Stimulated activated effector memory CD8-positive, alpha-beta T cell treated with anti-CD3 and anti-CD28 coated beads, Interleukin-12 subunit alpha, Interleukin-12 subunit beta, amount 100 ng/mL, for 72 hours (primary cell): ENCODE measurements at regions not wholly inside any gene's neighbourhood (a gene's known extent, or its start where the extent isn't known, plus 50 kb on each side); places are given as distances from the start of the nearest gene placed in this dataset.

Experiments
- ATAC-seq: fragments of 150-1000 bp; cut with Tn5 transposase; 2 replicates; pipeline ENCODE4 v1.10.0; 2021
- DNase-seq, 2 donors: peaks; one replicate each; pipeline ENCODE4 v3.0.0; 2021 to 2022; ENCODE audit warnings: low spot score in 2 of 2
- H3K27ac Mint-ChIP-seq: one replicate; pipeline ENCODE4 v1.8.0; 2022; ENCODE audit warnings: mild to moderate bottlenecking, mixed read lengths
- H3K36me3 Mint-ChIP-seq: one replicate; pipeline ENCODE4 v1.8.0; 2022; ENCODE audit warnings: mild to moderate bottlenecking, mixed read lengths
- H3K4me1 Mint-ChIP-seq: one replicate; pipeline ENCODE4 v1.8.0; 2022; ENCODE audit warnings: mixed read lengths
- H3K4me3 Mint-ChIP-seq: one replicate; pipeline ENCODE4 v1.8.0; 2022; ENCODE audit warnings: mild to moderate bottlenecking, mixed read lengths
- H3K9me3 Mint-ChIP-seq: one replicate; pipeline ENCODE4 v1.8.0; 2022; ENCODE audit warnings: mixed read lengths

GRCh38 chr6:14983599-14984518, 262.0 kb upstream of the JARID2 start:
- DNase-seq: no peak

DNA sequence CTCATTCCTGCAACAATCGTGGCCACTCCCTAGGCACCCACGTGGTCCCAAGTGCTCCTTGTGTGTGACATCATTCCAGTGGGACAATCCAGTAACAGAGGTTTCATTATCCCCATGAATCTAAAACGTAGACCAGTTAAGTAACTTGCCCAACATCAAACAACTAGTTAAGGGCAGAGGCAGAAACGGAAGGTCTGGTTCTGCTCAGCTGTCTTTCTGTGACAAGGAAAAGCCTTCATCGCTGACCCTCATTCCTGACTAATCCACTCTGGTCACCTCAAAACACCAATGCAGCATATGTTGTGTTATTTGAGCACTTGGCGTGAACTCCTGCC, 261.4 kb upstream of the JARID2 start:
- H3K4me3 Mint-ChIP-seq: no peak overlapping the region
- H3K9me3 Mint-ChIP-seq: no peaks in the 10 kb centered on the region
- no peaks in the 10 kb centered on the region for H3K36me3 Mint-ChIP-seq
- no peak overlapping the region for H3K27ac Mint-ChIP-seq
- H3K4me1 Mint-ChIP-seq: no peaks in the 10 kb centered on the region
- ATAC-seq (no peak), DNase-seq (no peak)

More at GRCh38 chr6:14983599-14984518, 262.0 kb upstream of the JARID2 start:
- no peak overlapping the region for H3K4me3 Mint-ChIP-seq
- H3K9me3 Mint-ChIP-seq: no peaks in the 10 kb centered on the region
- H3K36me3 Mint-ChIP-seq: no peaks in the 10 kb centered on the region
- H3K27ac Mint-ChIP-seq: no peak overlapping the region
- no peaks in the 10 kb centered on the region for H3K4me1 Mint-ChIP-seq
- ATAC-seq: no peak

DNA sequence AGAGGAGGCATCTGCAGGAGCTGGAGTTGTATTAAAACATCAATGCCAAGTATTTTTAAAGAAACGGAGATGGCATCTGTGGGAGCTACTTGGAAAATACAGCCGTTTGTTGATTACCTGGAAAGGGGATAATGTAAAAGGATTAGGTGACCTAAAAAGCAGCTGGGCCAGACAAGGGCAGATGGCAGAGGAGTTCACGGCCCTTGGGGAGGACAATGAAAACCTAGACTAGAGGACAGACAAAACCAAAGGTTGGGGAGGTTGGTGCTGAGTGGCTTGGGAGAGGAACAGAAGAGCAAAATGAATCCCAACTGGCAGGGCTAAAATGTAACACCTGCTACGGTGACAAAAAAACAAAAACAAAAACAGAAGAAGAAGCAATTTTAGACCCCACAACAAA, 260.5 kb upstream of the JARID2 start:
- Mint-ChIP-seq H3K27ac (no peak overlapping the region), H3K4me3 (no peak overlapping the region), H3K4me1 (no peaks in the 10 kb centered on the region), H3K9me3 (no peaks in the 10 kb centered on the region), H3K36me3 (no peaks in the 10 kb centered on the region)
- DNase-seq (no peak), ATAC-seq (no peak)

GRCh38 chr6:14986370-14986769, 259.5 kb upstream of the JARID2 start:
- H3K4me1 Mint-ChIP-seq: no peaks in the 10 kb centered on the region
- DNase-seq (no peak), ATAC-seq (no peak)
- H3K9me3 Mint-ChIP-seq: no peaks in the 10 kb centered on the region
- H3K4me3 Mint-ChIP-seq: no peak overlapping the region
- no peak overlapping the region for H3K27ac Mint-ChIP-seq
- no peaks in the 10 kb centered on the region for H3K36me3 Mint-ChIP-seq

DNA sequence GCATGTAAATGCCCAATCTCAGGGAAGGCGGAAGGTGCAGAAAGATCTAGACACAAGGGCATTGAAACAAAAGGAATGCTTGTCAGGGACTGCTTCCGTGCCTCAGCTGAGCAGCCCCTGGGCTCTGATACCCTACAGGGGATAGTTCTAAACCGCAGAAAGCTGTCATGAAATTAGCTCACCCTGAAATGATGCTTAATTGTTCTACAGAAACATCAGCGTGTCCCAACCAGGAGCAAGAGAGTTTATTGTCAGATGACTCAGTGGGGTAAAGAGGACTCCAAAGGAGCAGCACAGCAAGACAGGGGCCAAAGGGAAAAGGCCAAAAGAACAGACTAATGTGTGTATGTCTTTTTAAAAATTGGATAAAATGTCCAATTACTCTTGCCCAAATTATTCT, 258.4 kb upstream of the JARID2 start:
- ATAC-seq (no peak), DNase-seq (no peak)
- Mint-ChIP-seq H3K9me3 (no peaks in the 10 kb centered on the region), H3K4me3 (no peak overlapping the region), H3K27ac (no peak overlapping the region), H3K36me3 (no peaks in the 10 kb centered on the region), H3K4me1 (no peaks in the 10 kb centered on the region)

- H3K9me3 Mint-ChIP-seq: no peaks in the 10 kb centered on the region
- no peak overlapping the region for H3K4me3 Mint-ChIP-seq
- ATAC-seq (no peak), DNase-seq (no peak)
- H3K27ac Mint-ChIP-seq: no peak overlapping the region
- H3K36me3 Mint-ChIP-seq: no peaks in the 10 kb centered on the region
- no peaks in the 10 kb centered on the region for H3K4me1 Mint-ChIP-seq
Measured at GRCh38 chr6:14992382-14992781, 253.5 kb upstream of the JARID2 start.

DNA sequence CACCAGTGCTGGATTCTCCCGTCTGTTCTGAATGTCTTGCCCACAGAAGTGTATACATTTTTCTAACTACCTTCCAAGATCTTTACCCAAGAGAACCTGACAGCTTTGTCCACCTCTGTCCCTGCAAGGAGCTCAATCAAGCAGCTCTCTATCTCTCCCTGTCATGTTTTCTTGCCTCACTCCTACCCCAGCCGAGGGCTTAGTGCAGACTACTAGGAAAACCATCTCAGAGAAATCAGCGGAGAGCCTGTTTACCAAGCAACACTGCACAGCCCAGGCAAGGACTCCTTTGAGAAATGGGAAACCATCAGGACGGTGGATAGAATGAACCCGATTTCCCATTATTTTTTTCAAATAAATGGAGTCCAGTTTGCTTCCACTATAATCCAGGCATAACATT, 250.7 kb upstream of the JARID2 start:
- Mint-ChIP-seq H3K9me3 (no peaks in the 10 kb centered on the region), H3K4me3 (no peak overlapping the region), H3K4me1 (no peaks in the 10 kb centered on the region), H3K36me3 (no peaks in the 10 kb centered on the region), H3K27ac (no peak overlapping the region)
- ATAC-seq (no peak), DNase-seq (no peak)

DNA sequence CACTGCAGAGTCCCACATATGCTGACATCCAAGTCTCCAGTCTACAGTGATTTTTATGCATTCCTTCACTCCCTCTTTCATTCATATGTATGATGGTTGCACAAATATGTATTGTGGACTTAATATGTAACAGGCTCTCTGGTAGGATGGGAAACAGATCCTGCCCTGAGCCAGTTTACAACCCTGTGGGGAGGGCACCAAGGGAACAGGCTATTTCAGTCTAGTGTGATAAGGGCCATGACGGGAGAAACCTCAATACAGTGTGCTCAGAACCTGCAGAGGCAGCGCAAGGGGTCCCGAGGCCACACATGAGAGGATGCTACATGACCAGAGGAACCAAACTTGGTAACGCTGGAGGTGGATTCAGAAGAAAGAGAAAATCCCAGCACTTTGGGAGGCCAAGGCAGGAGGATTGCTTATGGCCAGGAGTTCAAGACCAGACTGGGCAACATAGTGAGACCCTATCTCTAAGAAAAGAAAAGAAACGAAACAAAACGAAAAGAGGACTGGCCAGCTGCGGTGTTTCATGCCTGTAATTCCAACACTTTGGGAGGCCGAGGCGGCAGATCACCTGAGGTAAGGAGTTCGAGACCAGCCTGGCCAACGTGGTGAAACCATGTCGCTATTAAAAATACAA, 249.8 kb upstream of the JARID2 start:
- Mint-ChIP-seq H3K27ac (no peak overlapping the region), H3K36me3 (no peaks in the 10 kb centered on the region), H3K9me3 (no peaks in the 10 kb centered on the region), H3K4me3 (no peak overlapping the region), H3K4me1 (no peaks in the 10 kb centered on the region)
- DNase-seq: no peak
- ATAC-seq: no peak

- Mint-ChIP-seq H3K27ac (no peak overlapping the region), H3K4me1 (no peaks in the 10 kb centered on the region), H3K36me3 (no peaks in the 10 kb centered on the region), H3K9me3 (no peaks in the 10 kb centered on the region), H3K4me3 (no peak overlapping the region)
- ATAC-seq (no peak), DNase-seq (no peak)
Measured at GRCh38 chr6:14996892-14997291, 249.0 kb upstream of the JARID2 start.

DNA sequence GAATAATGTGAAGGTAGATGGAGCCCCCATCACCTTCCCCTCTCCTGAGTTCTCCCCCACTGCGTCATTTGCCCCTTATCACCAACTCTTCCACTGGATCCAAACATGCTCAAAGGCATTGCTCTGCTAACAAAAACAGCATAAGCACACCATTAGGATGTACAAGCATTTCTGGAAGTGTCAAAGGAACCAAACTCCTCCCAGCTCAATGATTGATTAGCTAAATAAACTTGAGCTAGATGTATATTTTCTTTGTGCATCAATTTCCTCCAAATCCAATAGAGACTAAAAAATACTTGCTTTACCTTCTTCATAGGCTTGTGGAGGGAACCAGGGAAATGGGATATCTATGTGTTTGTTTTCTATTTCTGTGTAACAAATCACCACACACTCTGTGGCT, 248.4 kb upstream of the JARID2 start:
- no peaks in the 10 kb centered on the region for H3K36me3 Mint-ChIP-seq
- DNase-seq (no peak), ATAC-seq (no peak)
- no peaks in the 10 kb centered on the region for H3K4me1 Mint-ChIP-seq
- no peak overlapping the region for H3K4me3 Mint-ChIP-seq
- no peaks in the 10 kb centered on the region for H3K9me3 Mint-ChIP-seq
- no peak overlapping the region for H3K27ac Mint-ChIP-seq

DNA sequence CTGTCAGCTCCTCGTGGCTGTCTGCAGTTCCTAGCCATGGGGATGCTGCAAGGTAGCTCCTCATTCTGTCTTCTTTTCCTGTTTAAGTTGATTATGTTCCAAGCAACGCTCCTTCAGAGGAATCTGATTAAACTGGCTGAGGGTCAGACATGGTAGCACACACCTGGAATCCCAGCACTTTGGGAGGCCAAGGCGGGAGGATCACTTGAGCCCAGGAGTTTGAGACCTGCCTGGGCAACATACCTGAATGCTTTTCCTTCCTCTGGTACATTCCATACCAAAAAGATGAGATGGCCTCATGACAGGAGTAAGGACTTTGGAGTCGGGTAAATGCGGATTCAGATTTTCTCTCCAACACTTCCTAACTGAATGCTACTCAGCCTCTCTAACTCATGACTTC, 246.8 kb upstream of the JARID2 start:
- no peaks in the 10 kb centered on the region for H3K4me1 Mint-ChIP-seq
- H3K27ac Mint-ChIP-seq: peak overlapping the region; percentile 3
- DNase-seq: no peak
- ATAC-seq: no peak
- H3K4me3 Mint-ChIP-seq: no peak overlapping the region
- H3K36me3 Mint-ChIP-seq: no peaks in the 10 kb centered on the region
- H3K9me3 Mint-ChIP-seq: no peaks in the 10 kb centered on the region

DNA sequence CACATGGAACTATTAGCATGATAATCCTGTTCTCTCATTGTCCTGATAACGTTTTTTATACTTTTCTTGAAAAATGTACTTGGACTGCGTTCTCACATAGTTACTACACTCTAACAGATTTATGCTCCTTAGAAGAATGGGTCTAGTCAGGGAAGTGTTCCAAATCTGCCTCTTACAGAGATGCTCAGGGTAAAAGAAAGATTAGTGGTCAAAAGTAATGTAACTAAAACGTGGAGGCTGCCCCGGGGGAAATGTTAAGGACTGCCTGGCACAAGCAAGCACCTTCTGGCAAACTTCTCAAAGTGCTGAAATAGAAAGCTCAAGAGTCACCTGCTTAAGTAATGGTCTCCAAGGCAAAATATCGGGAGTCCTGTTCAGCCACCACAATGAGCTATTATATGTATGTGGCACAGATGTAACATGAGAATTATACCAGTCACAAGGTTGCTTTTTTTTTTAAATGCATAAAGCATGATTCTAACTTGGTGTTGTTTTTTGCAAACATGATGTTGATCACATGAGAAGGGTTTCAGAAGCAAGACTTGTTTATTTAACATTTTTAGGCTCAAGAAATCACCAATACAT, 244.5 kb upstream of the JARID2 start:
- H3K9me3 Mint-ChIP-seq: no peaks in the 10 kb centered on the region
- H3K36me3 Mint-ChIP-seq: peaks cover 11% of the 10 kb centered on the region
- DNase-seq (no peak), ATAC-seq (no peak)
- no peaks in the 10 kb centered on the region for H3K4me1 Mint-ChIP-seq
- H3K4me3 Mint-ChIP-seq: no peak overlapping the region
- no peak overlapping the region for H3K27ac Mint-ChIP-seq

DNA sequence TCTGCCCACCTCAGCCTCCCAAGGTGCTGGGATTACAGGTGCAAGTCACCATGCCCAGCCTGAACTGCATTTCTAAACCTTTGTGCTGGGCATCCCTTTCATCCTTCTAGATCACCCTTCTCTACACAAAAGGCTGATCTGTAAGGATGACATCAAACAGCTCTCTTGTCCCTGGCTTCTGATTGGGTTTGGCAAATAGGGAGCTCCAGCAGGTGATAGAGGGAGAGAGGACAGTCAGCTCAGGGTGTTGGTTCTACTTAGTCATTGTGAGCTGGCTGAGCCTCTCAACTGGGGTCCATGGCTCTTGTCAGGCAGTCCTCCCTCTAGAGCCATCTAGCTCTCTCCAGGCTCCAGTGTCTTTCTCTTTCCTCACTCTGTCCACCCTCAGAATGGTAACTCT, 237.6 kb upstream of the JARID2 start:
- Mint-ChIP-seq H3K27ac (peak overlapping the region; percentile 4), H3K4me1 (no peaks in the 10 kb centered on the region), H3K9me3 (no peaks in the 10 kb centered on the region), H3K4me3 (no peak overlapping the region), H3K36me3 (peaks cover 21% of the 10 kb centered on the region)
- DNase-seq (no peak), ATAC-seq (no peak)

DNA sequence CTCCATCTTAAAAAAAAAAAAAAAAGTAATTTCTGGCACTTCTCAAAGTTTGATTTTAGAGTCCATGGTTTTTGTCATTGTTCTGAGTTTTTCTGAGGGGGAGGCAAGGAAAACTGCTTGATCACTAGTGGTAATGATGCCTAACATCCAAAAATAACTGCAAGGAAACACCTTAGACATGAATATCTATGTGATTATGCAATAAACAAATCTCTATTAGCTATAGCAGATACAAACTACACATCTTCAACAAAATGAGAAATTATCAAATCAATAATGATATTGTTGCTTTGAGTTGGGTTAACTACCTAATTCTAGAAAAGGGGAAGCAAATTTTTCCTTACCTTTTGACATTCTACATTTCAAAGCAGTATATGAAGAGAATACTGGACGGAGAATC, 230.9 kb upstream of the JARID2 start:
- no peaks in the 10 kb centered on the region for H3K36me3 Mint-ChIP-seq
- peaks cover 19% of the 10 kb centered on the region for H3K4me1 Mint-ChIP-seq
- no peak for DNase-seq
- H3K27ac Mint-ChIP-seq: no peak overlapping the region
- ATAC-seq: no peak
- H3K4me3 Mint-ChIP-seq: no peak overlapping the region
- H3K9me3 Mint-ChIP-seq: no peaks in the 10 kb centered on the region

- DNase-seq (no peak), ATAC-seq (no peak)
- Mint-ChIP-seq H3K36me3 (no peaks in the 10 kb centered on the region), H3K4me3 (no peak overlapping the region), H3K9me3 (no peaks in the 10 kb centered on the region), H3K27ac (no peak overlapping the region), H3K4me1 (peaks cover 29% of the 10 kb centered on the region)
Measured at GRCh38 chr6:15016813-15017212, 229.1 kb upstream of the JARID2 start.

- DNase-seq (no peak), ATAC-seq (no peak)
- Mint-ChIP-seq H3K4me3 (peak overlapping the region; percentile 46), H3K4me1 (peaks cover 33% of the 10 kb centered on the region), H3K36me3 (no peaks in the 10 kb centered on the region), H3K27ac (no peak overlapping the region), H3K9me3 (no peaks in the 10 kb centered on the region)
Measured at GRCh38 chr6:15017261-15017660, 228.6 kb upstream of the JARID2 start.
